OCI-LY7 (cell line): ENCODE measurements at regions not wholly inside any gene's neighbourhood (a gene's known extent, or its start where the extent isn't known, plus 50 kb on each side); places are given as distances from the start of the nearest gene placed in this dataset.

Experiments used
- BruUV-seq: library from RNA; stranded (reverse); fragments of 400-500 nt; replicated peaks from 2 replicates; lab custom pipeline; 2021; lab: Mats Ljungman, UMichigan
- CTCF ChIA-PET: fragments of 300-600 bp; sonication (Branson Sonifier 250); formaldehyde crosslinking; loops from one replicate; lab custom pipeline; 2022; ENCODE audit warnings: antibody characterized with exemption; ENCODE audit not compliant: unreplicated experiment; lab: Charles Lee
- POLR2A ChIA-PET: fragments of 300-600 bp; sonication (Branson Sonifier 250); formaldehyde crosslinking; loops from one replicate; lab custom pipeline; 2022; ENCODE audit warnings: antibody characterized with exemption; lab: Charles Lee
- DNase-seq: peaks from one replicate; pipeline ENCODE4 v3.0.0-alpha.2; 2015; ENCODE audit warnings: low spot score
- H2AFZ ChIP-seq: fragments of 200-600 bp; sonication (generic), shearing (Covaris generic); 2 replicates; pipeline ENCODE4 v1.6.1; 2014; ENCODE audit warnings: mild to moderate bottlenecking, antibody characterized with exemption, low read length, moderate library complexity
- H3K27ac ChIP-seq: fragments of 200-600 bp; sonication (generic); 2 replicates; pipeline ENCODE4 v1.5.1; 2014; ENCODE audit warnings: mixed run types, low read depth, mild to moderate bottlenecking, moderate library complexity, low read length, inconsistent platforms; ENCODE audit not compliant: poor library complexity, severe bottlenecking
- H3K36me3 ChIP-seq: fragments of 200-600 bp; sonication (generic); 2 replicates; pipeline ENCODE4 v1.6.1; 2014; ENCODE audit warnings: mild to moderate bottlenecking, antibody characterized with exemption, low read length, moderate library complexity, mixed read lengths; ENCODE audit not compliant: insufficient read depth
- H3K4me1 ChIP-seq: fragments of 200-600 bp; sonication (generic); 2 replicates; pipeline ENCODE4 v1.5.1; 2014; ENCODE audit warnings: mild to moderate bottlenecking, low read length; ENCODE audit not compliant: insufficient read depth, poor library complexity, severe bottlenecking
- H3K4me2 ChIP-seq: fragments of 200-600 bp; sonication (generic); 2 replicates; pipeline ENCODE4 v1.6.1; 2014; ENCODE audit warnings: mild to moderate bottlenecking, low read length
- H3K4me3 ChIP-seq: fragments of 200-600 bp; sonication (generic); 2 replicates; pipeline ENCODE4 v1.5.1; 2014; ENCODE audit warnings: mild to moderate bottlenecking, low read depth, low read length; ENCODE audit not compliant: poor library complexity, severe bottlenecking
- H3K79me2 ChIP-seq: fragments of 200-600 bp; sonication (generic); 2 replicates; pipeline ENCODE4 v1.6.1; 2016; ENCODE audit warnings: low read depth, mild to moderate bottlenecking, low read length, moderate library complexity, mixed read lengths; ENCODE audit not compliant: insufficient read depth
- H3K9me2 ChIP-seq: fragments of 200-600 bp; sonication (generic); 2 replicates; pipeline ENCODE4 v1.6.1; 2016; ENCODE audit warnings: mild to moderate bottlenecking, low read length, mixed read lengths; ENCODE audit not compliant: insufficient read depth
- H3K9me3 ChIP-seq: fragments of 200-600 bp; sonication (generic); 2 replicates; pipeline ENCODE4 v1.6.1; 2014; ENCODE audit warnings: mild to moderate bottlenecking, mixed run types, low read length, mixed read lengths
- H4K20me1 ChIP-seq: fragments of 200-600 bp; sonication (generic); 2 replicates; pipeline ENCODE4 v1.6.1; 2014; ENCODE audit warnings: mild to moderate bottlenecking, antibody characterized with exemption, low read length, moderate library complexity, mixed read lengths; ENCODE audit not compliant: insufficient read depth
- CTCF ChIP-seq: fragments of 200-600 bp; sonication (generic); conservative IDR thresholded peaks from 2 replicates; pipeline ENCODE4 v1.5.1; 2014; ENCODE audit warnings: mild to moderate bottlenecking, antibody characterized with exemption, low read length, moderate library complexity, mixed read lengths
- EZH2phosphoT487 ChIP-seq: fragments of 200-600 bp; sonication (generic); IDR thresholded peaks from 2 replicates; pipeline ENCODE4 v1.6.1; 2018; ENCODE audit warnings: low read depth, borderline replicate concordance, mild to moderate bottlenecking, mixed run types, antibody characterized with exemption, low read length, moderate library complexity, mixed read lengths
- intact Hi-C: fragments of 100-400 bp; cut with micrococcal nuclease; formaldehyde crosslinking; loops from one replicate; pipeline ENCODE4 v1.10.0; 2022; ENCODE audit not compliant: unreplicated experiment

DNA sequence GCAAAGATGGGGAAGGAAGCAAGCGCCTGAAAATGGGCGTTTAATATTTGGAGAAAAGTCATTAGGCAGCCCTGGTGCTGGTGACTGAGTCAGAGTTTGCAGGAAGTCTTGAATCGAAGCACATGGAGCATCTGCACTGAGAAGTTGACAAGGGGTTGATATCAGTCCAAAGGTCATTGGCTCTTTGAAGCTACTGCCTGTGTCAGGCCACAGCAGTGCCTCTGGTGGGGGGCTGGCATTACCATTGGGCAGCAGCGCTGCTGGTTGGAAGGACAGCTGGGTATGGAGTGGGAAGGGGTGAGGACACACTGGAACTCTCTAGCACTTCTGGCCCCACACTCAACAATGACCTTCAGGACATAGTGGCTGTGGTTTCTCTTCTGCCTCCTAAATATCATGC is 150.4 kb upstream of the ERCC6L2 start:
- ChIA-PET CTCF (interaction anchor here (0.6 kb wide), 1 partner anchor 325 kb away, joined by 3 read pairs; no protein-coding TSS in a partner anchor), POLR2A (no interaction called here)
- Histone ChIP-seq H4K20me1 (no peaks in the 10 kb centered on the region), H3K4me2 (peak overlapping the region; percentile 33; the same call in 1 of the 2 replicates), H3K9me2 (no peaks in the 10 kb centered on the region), H3K27ac (no peak overlapping the region), H3K4me3 (no peak overlapping the region), H2AFZ (no peak overlapping the region), H3K36me3 (no peaks in the 10 kb centered on the region), H3K4me1 (peaks cover 12% of the 10 kb centered on the region), H3K79me2 (no peaks in the 10 kb centered on the region), H3K9me3 (no peaks in the 10 kb centered on the region)
- intact Hi-C loops: loop anchor here (5.0 kb wide), 1 partner anchor 492 kb away; no protein-coding TSS in a partner anchor
- DNase-seq: no peak
- BruUV-seq: no TSS peak
- no peak for TF ChIP-seq EZH2phosphoT487
- no peak for TF ChIP-seq CTCF

DNA sequence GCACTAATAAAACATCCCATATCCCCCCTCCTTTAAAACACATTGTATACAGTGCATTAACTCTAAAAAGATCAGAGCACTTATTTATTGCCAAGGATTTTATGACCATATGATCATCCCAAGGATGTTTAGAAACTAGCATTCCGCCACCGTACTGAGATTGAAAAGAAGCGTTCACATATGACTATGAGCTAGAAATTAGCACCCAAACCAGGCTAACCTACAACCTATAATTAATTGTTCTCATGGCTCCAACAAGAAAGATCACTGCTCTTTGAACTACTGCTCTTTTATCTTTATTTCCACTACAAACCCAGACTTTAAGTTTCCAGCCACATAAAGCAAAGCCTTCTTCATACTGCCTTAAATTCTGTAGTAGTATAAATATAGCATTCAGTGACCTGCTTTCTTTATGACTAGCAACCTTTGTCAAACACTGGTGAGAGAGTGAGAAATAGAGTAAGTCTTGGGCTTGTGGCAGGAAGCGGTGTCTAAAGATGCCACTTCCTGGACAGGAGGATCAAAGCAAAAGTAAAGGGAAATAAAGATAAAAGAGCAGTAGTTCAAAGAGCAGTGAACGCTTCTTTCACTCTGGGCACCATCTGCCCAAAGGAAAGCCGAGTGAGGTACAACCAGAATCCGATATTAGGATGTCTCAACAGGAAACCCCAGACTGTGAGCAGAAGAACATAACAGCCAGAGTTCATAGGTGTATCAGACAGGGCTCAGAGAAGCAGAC is 151.1 kb upstream of the ERCC6L2 start:
- ChIA-PET CTCF (interaction anchor here (0.6 kb wide), 1 partner anchor 325 kb away, joined by 3 read pairs; no protein-coding TSS in a partner anchor), POLR2A (no interaction called here)
- Histone ChIP-seq H3K27ac (no peak overlapping the region), H3K36me3 (no peaks in the 10 kb centered on the region), H3K79me2 (no peaks in the 10 kb centered on the region), H4K20me1 (no peaks in the 10 kb centered on the region), H3K9me3 (no peaks in the 10 kb centered on the region), H3K4me1 (peaks cover 12% of the 10 kb centered on the region), H3K4me3 (no peak overlapping the region), H3K4me2 (peak overlapping the region; percentile 33), H3K9me2 (no peaks in the 10 kb centered on the region), H2AFZ (no peak overlapping the region)
- no peak for TF ChIP-seq CTCF
- TF ChIP-seq EZH2phosphoT487: no peak
- DNase-seq: peak; percentile 57
- BruUV-seq: no TSS peak
- intact Hi-C loops: no loop called here

GRCh38 chr9:95722141-95722540 is 153.3 kb upstream of the ERCC6L2 start:
- Histone ChIP-seq H3K79me2 (no peaks in the 10 kb centered on the region), H3K9me3 (no peaks in the 10 kb centered on the region), H4K20me1 (no peaks in the 10 kb centered on the region), H3K27ac (no peak overlapping the region), H2AFZ (no peak overlapping the region), H3K4me3 (no peak overlapping the region), H3K36me3 (no peaks in the 10 kb centered on the region), H3K4me2 (no peak overlapping the region), H3K4me1 (peaks cover 12% of the 10 kb centered on the region), H3K9me2 (no peaks in the 10 kb centered on the region)
- ChIA-PET POLR2A (no interaction called here), CTCF (no interaction called here)
- BruUV-seq: no TSS peak
- DNase-seq: no peak
- TF ChIP-seq EZH2phosphoT487 (no peak), CTCF (no peak)
- intact Hi-C loops: no loop called here
